Coronary artery (tissue), 2 donors: ENCODE measurements at regions not wholly inside any gene's neighbourhood (a gene's known extent, or its start where the extent isn't known, plus 50 kb on each side); places are given as distances from the start of the nearest gene placed in this dataset.

ENCODE experiments used
- DNase-seq: peaks from one replicate; pipeline ENCODE4 v3.0.0-alpha.2; 2017; ENCODE audit warnings: low spot score
- H3K27ac ChIP-seq, 2 donors: fragments of 200-600 bp; sonication (generic); one replicate each; pipeline ENCODE4 v1.5.1; 2016 to 2019
- H3K4me3 ChIP-seq: fragments of 200-600 bp; sonication (generic); 2 replicates; pipeline ENCODE4 v1.5.1; 2016; ENCODE audit warnings: mild to moderate bottlenecking, moderate library complexity
- TF ChIP-seq, protein P1 (sequence below): fragments of 200-600 bp; sonication (generic); IDR thresholded peaks from one replicate; pipeline ENCODE4 v1.5.1; 2019; ENCODE audit warnings: antibody characterized with exemption

DNA sequence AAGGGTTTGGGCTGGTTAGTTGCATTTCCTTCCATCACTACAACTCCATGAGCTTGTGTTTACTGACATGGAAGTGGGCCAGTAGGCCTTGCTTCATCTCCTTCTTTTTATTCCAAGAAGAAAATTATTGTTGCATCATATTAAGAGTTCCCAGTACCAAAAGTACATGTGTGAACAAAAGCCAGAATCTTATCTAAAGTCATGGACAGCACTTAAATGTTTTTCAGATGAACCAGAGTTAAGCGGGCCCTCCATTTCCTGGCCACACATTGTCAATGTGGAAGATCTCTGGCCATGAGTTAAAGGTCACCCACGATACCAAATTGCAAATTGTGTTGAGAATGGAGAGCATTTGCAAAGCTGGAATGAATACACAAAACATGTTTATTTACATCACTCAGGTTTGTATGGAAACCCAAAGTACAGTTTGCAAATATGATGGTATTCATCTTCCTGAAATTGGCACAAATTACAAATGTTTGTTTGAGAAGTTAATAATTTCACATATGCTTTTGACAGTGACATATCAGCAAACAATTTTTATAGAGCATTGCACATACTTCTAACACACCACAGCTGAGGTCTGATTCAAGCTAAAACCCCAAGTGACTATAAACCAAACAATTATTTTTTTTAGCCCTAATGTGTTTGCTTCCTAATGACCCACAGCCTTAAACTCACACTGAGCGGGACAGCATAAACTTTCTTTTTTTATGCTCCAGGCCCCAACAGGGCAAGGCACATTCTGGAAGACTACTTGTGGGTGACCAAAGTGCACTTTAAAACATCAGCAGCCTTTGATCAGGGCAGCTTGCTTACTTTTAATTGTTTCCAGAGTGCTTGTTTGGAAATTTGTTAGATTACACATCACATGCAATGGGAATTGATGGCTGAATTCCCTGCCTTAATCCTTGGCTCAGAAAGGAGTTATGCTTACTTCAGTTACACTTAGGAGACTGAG, 502.9 kb upstream of the SLIT2 start:
- DNase-seq, result no peak
- TF ChIP-seq, protein P1, sequence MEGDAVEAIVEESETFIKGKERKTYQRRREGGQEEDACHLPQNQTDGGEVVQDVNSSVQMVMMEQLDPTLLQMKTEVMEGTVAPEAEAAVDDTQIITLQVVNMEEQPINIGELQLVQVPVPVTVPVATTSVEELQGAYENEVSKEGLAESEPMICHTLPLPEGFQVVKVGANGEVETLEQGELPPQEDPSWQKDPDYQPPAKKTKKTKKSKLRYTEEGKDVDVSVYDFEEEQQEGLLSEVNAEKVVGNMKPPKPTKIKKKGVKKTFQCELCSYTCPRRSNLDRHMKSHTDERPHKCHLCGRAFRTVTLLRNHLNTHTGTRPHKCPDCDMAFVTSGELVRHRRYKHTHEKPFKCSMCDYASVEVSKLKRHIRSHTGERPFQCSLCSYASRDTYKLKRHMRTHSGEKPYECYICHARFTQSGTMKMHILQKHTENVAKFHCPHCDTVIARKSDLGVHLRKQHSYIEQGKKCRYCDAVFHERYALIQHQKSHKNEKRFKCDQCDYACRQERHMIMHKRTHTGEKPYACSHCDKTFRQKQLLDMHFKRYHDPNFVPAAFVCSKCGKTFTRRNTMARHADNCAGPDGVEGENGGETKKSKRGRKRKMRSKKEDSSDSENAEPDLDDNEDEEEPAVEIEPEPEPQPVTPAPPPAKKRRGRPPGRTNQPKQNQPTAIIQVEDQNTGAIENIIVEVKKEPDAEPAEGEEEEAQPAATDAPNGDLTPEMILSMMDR, result no peak
- no peak overlapping the region for H3K27ac ChIP-seq
- H3K4me3 ChIP-seq, result no peak overlapping the region

DNA sequence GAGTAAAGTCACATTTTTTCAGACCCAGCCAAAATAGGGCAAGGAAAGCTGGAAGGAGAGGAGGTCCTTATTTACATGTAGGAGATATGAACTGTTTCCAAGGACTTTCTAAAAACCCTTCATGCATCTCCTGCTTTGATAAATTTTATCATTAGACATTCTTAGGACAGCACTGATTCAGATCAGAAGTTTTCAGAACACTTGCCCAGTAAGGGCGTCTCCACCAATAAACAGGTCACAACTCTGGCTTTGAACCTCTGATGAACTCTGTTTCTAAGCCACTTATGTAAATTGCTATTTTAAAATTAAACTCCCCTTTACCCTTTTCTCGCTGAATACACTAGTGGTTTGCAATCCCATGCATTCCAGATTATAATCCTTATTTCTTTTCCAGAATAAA, 505.3 kb upstream of the SLIT2 start:
- TF ChIP-seq, protein P1, result no peak
- Histone ChIP-seq H3K27ac (no peak overlapping the region), H3K4me3 (no peak overlapping the region)
- DNase-seq, result no peak

DNA sequence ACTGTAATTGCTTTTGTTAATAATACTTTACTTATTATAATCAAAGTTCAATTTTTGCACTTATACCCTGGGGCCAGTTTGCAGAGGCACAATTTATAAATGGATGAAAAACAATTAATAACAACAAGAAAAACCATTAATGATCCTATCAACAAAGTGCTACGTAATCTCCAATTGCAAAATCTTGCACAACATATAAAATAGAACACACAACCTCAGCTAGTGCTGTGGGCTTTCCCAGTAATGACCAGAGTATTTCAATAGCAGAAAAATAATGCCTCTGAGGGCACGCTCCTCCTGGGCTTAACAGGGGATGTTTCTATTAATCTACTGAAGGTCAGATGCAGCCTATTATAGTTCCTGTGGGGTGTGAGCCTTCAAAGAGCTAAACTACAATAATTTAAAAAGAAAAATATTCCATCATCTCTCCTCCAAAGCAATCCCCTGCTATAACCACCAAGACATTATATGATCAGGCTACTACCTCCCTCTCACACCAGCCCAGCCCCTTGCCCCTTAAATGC, 508.5 kb upstream of the SLIT2 start:
- H3K27ac ChIP-seq, result no peak overlapping the region

DNA sequence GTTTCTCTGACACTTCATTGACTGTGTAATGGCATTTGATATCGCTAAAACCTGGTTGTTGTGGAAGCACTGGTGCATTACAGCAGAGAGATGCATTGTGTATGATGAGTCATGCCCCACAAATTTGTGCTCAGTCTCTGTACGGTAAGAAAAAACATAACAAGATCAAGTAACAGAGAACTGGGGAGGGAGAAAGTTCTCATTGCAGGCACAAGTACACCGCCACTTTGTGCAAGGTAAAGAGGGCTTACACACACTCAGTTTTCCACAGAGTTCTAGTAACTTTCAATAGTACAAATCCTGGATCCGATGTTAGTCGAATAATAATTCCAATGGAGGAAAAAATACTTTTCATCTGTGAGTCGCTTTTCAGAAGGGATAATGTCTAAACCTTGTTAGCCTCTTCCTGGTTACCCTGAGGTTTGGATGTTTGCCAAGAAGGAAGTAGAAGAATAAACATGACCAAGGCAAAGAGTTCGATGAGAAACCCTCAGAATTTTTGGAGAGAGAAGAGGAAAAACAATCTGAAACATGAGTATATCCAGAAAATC, 512.5 kb upstream of the SLIT2 start:
- no peak for DNase-seq
- no peak overlapping the region for H3K4me3 ChIP-seq
- no peak overlapping the region for H3K27ac ChIP-seq
- TF ChIP-seq, protein P1, result no peak

More for the DNA sequence above, 508.5 kb upstream of the SLIT2 start:
- TF ChIP-seq, protein P1, result no peak
- no peak for DNase-seq
- H3K4me3 ChIP-seq, result no peak overlapping the region

DNA sequence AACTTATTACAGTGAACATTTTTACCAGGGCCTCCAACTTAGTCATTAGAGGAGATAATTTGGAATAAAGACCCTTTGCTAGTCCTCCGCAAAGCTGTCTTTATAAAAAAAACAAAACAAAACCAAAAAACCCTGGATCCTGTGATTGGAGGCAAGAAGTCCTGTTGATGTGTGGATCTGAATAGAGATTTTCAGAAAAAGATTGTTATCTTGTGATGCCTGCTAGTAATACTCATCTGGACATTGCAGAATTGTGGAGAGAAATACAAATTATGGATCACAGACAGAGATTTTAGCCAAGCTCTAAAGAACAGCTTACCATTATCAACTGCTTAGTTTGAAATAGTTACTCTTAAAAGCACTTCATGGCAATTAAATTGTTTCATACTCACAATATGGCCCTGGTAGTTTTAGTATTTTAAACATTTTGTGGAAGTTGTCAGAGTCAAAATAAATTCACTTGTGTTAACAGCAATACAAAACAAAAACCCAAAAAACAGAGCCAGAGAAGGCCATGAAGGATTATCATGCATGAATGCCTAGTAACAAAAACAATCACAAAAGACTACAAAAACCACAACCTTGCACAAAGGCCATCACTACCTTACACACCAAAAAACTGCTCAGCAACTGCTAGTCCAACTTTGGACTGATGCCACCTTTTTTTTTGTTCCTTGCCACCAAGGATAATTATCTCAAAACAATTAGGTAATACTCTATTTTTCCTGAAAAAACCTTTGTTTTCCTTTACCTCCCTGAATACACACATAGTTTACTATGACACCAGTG, 514.5 kb upstream of the SLIT2 start:
- no peak overlapping the region for H3K4me3 ChIP-seq
- TF ChIP-seq, protein P1, result no peak
- no peak for DNase-seq
- no peak overlapping the region for H3K27ac ChIP-seq

DNA sequence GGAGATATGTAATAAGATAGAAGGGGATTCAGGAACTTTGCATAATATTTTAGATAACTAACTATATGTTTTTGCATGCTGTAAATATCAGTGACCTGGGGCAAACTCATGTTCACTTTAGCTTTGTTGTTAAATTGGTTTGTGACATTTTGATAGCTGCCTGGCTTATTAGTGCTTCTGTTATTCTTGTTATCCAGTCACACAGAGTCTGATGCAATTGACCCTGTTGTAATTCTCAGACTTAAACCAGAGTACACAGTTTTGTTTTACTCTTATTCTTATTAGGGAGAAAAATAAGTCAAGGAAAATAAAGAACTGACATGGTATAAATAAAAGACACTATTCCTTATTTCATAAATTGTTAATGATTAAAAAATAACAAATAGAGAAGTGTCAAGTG, 516.7 kb upstream of the SLIT2 start:
- DNase-seq, result no peak
- TF ChIP-seq, protein P1, result no peak
- H3K27ac ChIP-seq, result no peak overlapping the region
- no peak overlapping the region for H3K4me3 ChIP-seq
